Endothelial cell of umbilical vein (primary cell): ENCODE measurements at regions not wholly inside any gene's neighbourhood (a gene's known extent, or its start where the extent isn't known, plus 50 kb on each side); places are given as distances from the start of the nearest gene placed in this dataset.

ENCODE experiments used
- CTCF ChIP-seq, 2 donors: IDR thresholded peaks; 1 replicate in 1 of 2; 2 replicates in 1 of 2; pipeline ENCODE4 v1.5.1; 2011; ENCODE audit warnings: low read length in 2 of 2, mild to moderate bottlenecking in 2 of 2, moderate library complexity in 2 of 2, control low read depth in 1 of 2, inconsistent platforms in 1 of 2, low read depth in 1 of 2; ENCODE audit not compliant: insufficient read depth in 1 of 2; ENCODE audit errors: extremely low read depth in 1 of 2
- FOS ChIP-seq: IDR thresholded peaks from 2 replicates; pipeline ENCODE4 v1.6.1; 2011; ENCODE audit warnings: mild to moderate bottlenecking, low read length, moderate library complexity, borderline replicate concordance; ENCODE audit not compliant: insufficient read depth
- POLR2A ChIP-seq: IDR thresholded peaks from 2 replicates; pipeline ENCODE4 v1.6.1; 2012; ENCODE audit warnings: low read depth, mild to moderate bottlenecking, control low read depth, low read length
- POLR2AphosphoS5 ChIP-seq: IDR thresholded peaks from 2 replicates; pipeline ENCODE4 v1.6.1; 2012; ENCODE audit warnings: low read depth, mild to moderate bottlenecking, control low read depth, low read length, moderate library complexity; ENCODE audit not compliant: insufficient read depth

- TF ChIP-seq CTCF (IDR thresholded peaks at IDR 0.05; ENCODE audit: extremely low read depth in 1 of 2, insufficient read depth in 1 of 2, low read depth in 1 of 2, low read length in 2 of 2) (no peak), POLR2AphosphoS5 (no peak), FOS (no peak), POLR2A (no peak)
These were observed 87.9 kb upstream of the ZNF217 start for GRCh38 chr20:53681352-53682212.
